Erythroblast (primary cell): ENCODE measurements at regions not wholly inside any gene's neighbourhood (a gene's known extent, or its start where the extent isn't known, plus 50 kb on each side); places are given as distances from the start of the nearest gene placed in this dataset.

Experiments used
- DNase-seq, 2 experiments: peaks; one replicate each; lab custom pipeline; 2025; lab: John Stamatoyannopoulos, UW
- GATA1 ChIP-seq: IDR thresholded peaks from 2 replicates; pipeline ENCODE4 v1.6.1; 2011; ENCODE audit warnings: low read depth, mild to moderate bottlenecking, control low read depth, low read length, moderate library complexity
- POLR2A ChIP-seq: IDR thresholded peaks from 2 replicates; pipeline ENCODE4 v1.6.1; 2011; ENCODE audit warnings: mild to moderate bottlenecking, low read length

DNA sequence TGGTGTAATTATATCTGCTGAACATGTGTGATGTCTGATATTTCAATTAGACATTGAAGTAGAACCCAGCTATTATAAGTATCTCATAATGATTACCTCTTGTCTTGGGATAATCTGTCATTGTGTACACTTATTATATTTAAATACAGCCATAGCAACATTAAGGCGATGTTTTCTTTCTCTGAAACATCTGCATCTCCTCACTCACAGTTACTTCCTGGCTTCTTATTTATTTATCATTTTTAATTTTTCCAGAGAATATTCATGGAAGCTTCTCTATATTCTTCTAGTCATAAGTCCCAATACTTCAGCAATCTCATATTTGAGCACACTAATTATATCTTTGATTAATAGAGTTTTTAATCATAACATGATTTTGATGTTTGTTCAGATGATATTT is 103.8 kb upstream of the FBN2 start:
- TF ChIP-seq GATA1 (no peak), POLR2A (no peak)
- DNase-seq = no peak

DNA sequence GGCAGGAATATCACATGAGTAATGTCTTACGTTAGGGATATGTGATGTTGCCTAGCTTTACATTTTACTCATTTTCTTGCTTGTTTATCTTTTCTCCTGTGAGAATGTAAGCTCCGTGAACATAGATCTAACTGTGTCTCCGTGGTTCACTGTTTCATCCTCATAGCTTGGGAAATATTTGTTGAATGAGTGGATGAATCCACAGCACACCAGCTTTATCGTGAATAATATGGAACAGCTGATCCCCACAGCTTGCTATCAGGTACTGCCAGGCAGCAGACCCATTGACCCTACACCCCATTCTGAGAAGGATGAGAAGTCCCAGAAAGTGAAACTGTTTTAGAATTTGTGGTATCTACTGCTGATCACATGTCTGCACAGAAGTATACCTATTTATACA is 106.8 kb upstream of the FBN2 start:
- no peak for TF ChIP-seq POLR2A
- TF ChIP-seq GATA1 = no peak
- DNase-seq = peak in 1 of 2 experiments; percentile 1

DNA sequence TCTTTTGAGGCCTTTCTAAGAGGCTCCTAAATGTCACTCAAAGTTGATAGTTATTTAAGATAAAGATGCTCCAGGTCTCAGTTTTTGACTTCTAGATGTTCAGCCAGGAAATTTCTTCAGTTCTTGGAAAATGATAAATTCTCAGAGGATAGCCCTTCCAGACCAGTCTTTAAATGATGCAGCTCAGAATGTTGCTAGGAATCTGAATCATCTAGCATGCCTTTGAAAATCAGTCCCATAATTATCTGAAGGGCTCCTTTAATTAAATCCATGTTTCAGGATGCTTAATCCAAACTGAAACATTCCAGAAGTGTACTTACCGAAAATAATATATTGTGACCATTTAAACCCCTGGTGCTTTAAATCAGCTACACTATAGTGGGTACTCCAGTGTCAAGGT is 107.5 kb upstream of the FBN2 start:
- no peak for TF ChIP-seq GATA1
- TF ChIP-seq POLR2A = no peak

DNA sequence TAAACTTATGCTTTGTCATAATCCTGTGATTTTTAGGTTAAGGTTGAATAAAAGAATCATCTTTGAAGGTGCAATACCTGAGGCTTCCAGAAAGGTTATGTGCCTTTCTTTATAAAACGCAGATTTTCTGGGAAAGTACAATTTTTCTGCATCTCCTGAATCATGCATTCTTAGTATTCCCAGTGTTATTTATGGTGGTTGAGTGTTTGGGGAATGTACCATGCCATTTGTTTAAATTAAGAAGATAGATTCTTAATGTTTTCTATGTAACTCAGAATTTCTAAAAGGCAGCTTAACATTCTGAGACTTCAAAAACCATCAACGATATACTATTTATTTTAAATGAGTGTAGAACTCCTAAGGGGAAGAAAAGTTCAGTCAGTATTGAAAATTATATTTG is 108.1 kb upstream of the FBN2 start:
- no peak for TF ChIP-seq POLR2A
- no peak for TF ChIP-seq GATA1
- DNase-seq = no peak

More for the DNA sequence above, 107.5 kb upstream of the FBN2 start:
- no peak for DNase-seq

DNA sequence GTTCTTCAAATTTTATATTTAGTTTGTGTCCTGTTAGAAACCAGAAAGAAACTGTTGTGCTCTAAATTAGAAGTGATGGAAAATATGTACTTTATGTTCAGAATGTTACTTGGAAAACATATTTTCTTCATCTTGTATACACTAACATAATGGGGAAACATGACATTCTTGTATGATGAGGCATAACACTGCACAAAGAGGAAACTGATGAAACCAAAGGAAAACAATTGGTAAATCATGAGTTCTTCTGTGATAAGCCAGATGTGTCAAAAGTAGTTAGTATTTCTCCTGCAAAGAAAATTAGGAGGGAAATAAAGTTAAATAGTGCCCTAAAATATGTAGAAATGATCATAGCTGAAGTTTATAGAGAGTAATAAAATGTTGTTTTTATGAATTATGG is 111.1 kb upstream of the FBN2 start:
- TF ChIP-seq GATA1 = no peak
- no peak for TF ChIP-seq POLR2A
- DNase-seq = no peak

DNA sequence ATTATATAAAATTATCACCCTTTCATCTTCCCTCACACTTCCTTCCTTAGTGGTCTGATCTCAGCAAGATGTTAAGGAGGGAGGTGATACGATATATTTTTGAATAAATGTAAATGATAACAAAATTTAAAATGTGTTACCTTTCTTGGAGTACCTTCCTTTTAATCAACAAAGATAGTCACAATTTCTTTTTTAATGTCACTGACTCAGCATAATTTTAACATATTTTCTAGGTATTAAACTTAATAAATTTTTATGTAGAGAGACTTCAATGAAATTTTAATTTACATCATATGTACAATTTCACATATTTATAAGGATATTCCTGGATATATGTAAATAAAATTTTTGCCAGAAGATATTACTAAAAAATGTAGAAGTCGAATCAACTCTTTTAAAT is 125.0 kb upstream of the FBN2 start:
- DNase-seq = no peak
- no peak for TF ChIP-seq GATA1
- TF ChIP-seq POLR2A = no peak

DNA sequence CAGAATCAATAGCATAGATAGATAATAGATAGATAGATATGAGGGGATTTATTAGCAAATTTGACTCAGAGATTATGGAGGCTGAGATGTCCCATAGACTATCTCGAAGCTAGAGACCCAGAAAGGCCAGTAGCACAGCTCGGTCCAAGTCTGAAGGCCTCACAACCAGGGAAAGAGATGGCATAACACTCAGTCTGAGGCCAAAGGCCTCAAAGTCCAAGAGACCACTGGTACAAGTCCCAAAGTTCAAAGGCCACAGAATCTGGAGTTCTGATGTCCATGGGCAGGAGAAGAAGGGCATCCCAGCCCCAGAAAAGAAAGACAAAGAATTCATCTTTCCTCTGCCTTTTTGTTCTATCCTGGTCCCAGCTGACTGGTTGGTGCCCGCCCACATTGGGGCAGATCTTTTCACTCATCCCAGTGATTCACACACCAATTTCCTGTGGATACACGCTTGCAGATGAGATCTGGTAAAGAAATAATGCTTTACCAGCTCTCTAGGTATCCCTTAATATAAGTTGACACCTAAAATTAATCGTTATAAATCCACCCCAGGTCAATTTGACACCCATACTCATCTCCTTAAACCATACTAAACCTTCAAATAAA is 127.8 kb upstream of the FBN2 start:
- TF ChIP-seq GATA1 = no peak
- no peak for TF ChIP-seq POLR2A

DNA sequence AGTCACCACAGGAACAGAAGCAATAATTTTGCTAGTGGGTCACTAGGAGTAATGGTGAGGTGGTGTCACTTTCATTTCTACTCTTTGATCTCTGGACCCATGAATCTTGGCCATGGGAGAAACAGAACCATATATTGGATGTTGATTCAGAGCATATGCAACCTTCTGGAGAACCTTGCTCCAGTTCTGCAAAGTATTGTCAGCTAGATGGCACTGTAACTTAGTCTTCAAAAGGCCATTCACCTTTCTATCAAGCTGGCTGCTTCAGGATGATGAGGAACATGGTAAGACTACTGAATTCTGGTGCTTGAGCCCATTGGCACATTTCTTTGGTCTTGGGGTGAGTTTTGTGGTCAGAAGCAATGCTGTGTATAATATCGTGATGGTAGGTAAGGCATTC is 129.1 kb upstream of the FBN2 start:
- TF ChIP-seq POLR2A (no peak), GATA1 (no peak)
- no peak for DNase-seq

More for the DNA sequence above, 127.8 kb upstream of the FBN2 start:
- no peak for DNase-seq

DNA sequence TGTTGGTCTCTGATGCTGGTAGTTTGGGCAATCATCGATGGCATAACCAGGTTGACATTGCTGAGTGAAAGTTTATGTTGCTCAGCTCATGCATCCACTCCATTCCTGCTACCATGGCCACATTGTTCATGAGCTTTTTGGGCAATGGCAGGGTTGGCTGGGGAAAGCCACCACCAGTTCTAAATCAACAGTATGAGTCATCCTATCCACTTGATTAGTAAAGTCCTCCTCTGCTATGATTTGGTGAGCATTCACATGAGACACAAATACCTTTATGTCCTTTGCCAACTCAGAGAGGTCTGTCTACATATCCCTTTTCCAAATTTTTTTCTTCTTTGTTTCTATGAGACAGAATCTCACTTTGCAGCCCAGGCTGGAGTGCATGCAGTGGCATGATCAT is 129.7 kb upstream of the FBN2 start:
- TF ChIP-seq POLR2A (no peak), GATA1 (no peak)

DNA sequence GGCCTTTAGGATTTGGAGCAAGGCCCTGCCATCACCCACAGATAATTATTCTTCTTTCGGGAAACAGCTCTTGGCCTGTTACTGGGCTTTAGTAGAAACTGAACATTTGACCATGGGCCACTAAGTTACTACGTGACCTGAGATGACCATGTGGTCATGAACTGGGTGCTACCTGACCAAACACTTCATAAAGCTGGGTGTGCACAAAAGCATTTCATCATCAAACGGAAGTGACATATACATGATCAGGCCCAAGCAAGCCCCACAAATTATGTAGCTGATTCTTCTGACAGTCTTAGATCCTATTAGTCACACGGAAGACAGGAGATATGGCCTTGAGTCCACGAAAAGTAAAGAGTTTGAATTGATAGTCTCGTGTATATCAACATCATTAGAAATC is 130.9 kb upstream of the FBN2 start:
- no peak for TF ChIP-seq POLR2A
- no peak for TF ChIP-seq GATA1

More for the DNA sequence above, 129.7 kb upstream of the FBN2 start:
- no peak for DNase-seq

DNA sequence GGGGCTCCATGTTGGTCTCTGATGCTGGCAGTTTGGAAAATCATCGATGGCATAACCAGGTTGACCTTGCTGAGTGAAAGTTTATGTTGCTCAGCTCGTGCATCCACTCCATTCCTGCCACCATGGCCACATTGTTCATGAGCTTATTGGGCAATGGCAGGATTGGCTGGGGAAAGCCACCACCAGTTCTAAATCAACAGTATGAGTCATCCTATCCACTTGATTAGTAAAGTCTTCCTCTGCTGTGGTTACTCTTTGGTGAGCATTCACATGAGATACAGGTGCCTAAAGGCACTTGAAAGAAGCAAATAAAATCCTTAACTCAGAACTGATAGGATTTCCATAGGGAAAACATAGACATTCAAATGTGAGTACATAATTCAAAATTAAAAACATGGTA is 131.8 kb upstream of the FBN2 start:
- DNase-seq = no peak

More for the DNA sequence above, 130.9 kb upstream of the FBN2 start:
- DNase-seq = no peak

DNA sequence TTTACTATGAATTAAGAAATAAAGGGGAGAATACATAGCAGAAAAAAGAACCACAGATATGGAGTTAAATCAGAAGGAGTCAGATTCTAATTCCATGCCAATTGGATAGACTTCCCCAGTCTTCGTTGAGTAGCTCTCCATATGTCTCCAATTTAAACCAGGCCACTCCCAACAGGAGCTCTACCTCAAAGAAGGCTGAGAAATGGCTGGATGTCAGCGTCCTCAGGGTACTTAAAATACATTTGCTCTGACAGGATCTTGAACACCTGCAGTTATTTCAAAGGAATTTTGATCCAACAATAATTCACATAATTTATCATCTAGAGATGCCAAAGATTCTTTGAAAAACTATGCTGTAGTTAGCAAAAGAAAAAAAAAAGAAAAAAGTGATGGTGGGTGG is 133.9 kb upstream of the FBN2 start:
- TF ChIP-seq POLR2A = no peak
- no peak for TF ChIP-seq GATA1

More for the DNA sequence above, 131.8 kb upstream of the FBN2 start:
- TF ChIP-seq POLR2A = no peak
- TF ChIP-seq GATA1 = no peak

DNA sequence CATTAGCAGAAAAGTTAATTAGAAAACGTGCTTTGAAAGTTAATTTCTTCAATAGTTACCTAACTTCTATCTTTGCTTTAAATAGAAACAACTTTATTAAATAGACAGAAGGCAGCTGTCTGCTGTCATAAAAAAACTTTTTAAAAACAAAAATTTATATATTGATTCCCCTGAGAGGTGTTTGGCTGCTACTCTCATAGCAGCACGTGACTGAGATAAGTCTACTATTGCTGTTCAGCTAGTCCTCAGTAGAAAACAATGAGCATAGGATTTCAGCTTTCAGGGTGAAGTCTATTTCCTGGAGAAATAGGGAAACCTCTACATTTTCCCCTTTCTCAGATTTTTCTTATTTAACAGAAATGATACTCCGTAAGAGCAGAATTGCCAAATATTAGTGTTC is 135.0 kb upstream of the FBN2 start:
- no peak for DNase-seq
- TF ChIP-seq POLR2A (no peak), GATA1 (no peak)

More for the DNA sequence above, 133.9 kb upstream of the FBN2 start:
- DNase-seq = no peak

DNA sequence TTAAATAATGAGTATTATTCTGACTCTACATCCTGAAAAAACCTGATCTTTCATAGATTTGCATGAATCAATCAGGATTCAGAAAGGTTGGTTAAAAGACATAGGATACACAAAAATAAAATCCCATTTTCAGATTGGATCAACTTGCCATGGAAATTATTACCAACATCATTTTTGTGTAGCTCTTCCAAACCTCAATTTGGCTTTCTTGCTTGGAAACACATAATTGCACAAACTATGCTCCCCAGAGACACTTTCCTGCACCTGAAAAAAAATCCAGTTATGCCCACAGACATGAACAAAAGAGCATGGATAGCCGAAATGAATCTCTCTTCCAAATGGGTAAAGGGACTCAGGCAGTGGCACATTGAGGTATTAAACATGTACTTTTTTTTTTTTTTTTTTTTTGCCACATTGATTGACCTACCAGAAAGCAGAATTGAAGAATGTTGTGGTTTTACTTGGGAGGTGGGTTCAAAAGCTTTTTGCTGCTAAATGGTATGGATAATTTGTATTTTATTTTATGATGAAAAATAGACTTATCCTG is 135.4 kb upstream of the FBN2 start:
- no peak for DNase-seq

DNA sequence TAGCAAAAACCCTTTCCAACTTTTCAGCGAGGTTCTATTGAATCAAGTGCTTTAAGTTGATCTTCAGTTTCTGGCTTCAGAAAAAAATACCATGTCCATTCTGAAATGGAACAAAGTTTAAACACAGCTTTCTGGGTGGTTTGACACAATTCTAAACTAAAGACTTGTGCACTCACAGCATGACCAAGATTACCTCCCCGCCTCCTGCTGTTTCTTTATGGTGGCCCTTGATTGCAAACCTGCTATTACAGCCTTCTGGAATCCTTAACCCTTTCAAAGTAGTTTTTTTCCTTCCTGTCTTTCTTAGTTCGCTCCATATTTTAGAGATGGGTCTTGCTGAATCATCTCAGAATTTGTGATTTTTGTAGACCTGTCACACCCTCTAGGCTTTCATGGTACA is 135.9 kb upstream of the FBN2 start:
- no peak for DNase-seq
- TF ChIP-seq POLR2A (no peak), GATA1 (no peak)

More for the DNA sequence above, 135.4 kb upstream of the FBN2 start:
- TF ChIP-seq GATA1 = no peak
- TF ChIP-seq POLR2A = no peak
